Neural cell (in vitro differentiated cells): ENCODE measurements at regions not wholly inside any gene's neighbourhood (a gene's known extent, or its start where the extent isn't known, plus 50 kb on each side); places are given as distances from the start of the nearest gene placed in this dataset.

Source experiments
- H2AFZ ChIP-seq: fragments of 200-600, 300-800 bp; sonication (generic), shearing (Covaris generic); 2 replicates; pipeline ENCODE4 v1.6.0; 2014; ENCODE audit warnings: low read depth, mild to moderate bottlenecking, antibody characterized with exemption, low read length, moderate library complexity
- H3F3A ChIP-seq: fragments of 200-600 bp; shearing (Covaris generic); 2 replicates; pipeline ENCODE4 v1.6.1; 2016; ENCODE audit warnings: mild to moderate bottlenecking, moderate library complexity, mixed read lengths, antibody characterized with exemption, low read length; ENCODE audit not compliant: insufficient read depth, poor library complexity, severe bottlenecking
- H3K27ac ChIP-seq: fragments of 200-600, 300-800 bp; sonication (generic), shearing (Covaris generic); 2 replicates; pipeline ENCODE4 v1.5.1; 2014; ENCODE audit warnings: mild to moderate bottlenecking, low read length, moderate library complexity
- H3K27me3 ChIP-seq: fragments of 300-800, 200-600 bp; sonication (generic), shearing (Covaris generic); 2 replicates; pipeline ENCODE4 v1.6.0; 2014; ENCODE audit warnings: mild to moderate bottlenecking, low read depth, low read length, moderate library complexity; ENCODE audit not compliant: insufficient read depth
- H3K36me3 ChIP-seq: fragments of 300-800, 200-600 bp; sonication (generic), shearing (Covaris generic); 2 replicates; pipeline ENCODE4 v1.5.1; 2014; ENCODE audit warnings: mild to moderate bottlenecking, antibody characterized with exemption, low read length, moderate library complexity; ENCODE audit not compliant: insufficient read depth
- H3K4me2 ChIP-seq: fragments of 300-800, 200-600 bp; sonication (generic), shearing (Covaris generic); 2 replicates; pipeline ENCODE4 v1.6.0; 2014; ENCODE audit warnings: mild to moderate bottlenecking, low read length
- H3K4me3 ChIP-seq: fragments of 300-800, 200-600 bp; sonication (generic), shearing (Covaris generic); 2 replicates; pipeline ENCODE4 v1.5.1; 2014; ENCODE audit warnings: mild to moderate bottlenecking, low read length, moderate library complexity
- H3K79me2 ChIP-seq: fragments of 200-600 bp; shearing (Covaris generic); replicated peaks from 2 replicates; pipeline ENCODE4 v1.6.0; 2014; ENCODE audit warnings: mild to moderate bottlenecking, low read length, moderate library complexity; ENCODE audit not compliant: insufficient read depth
- H3K9ac ChIP-seq: fragments of 300-800, 200-600 bp; sonication (generic), shearing (Covaris generic); 2 replicates; pipeline ENCODE4 v1.6.1; 2016; ENCODE audit warnings: mild to moderate bottlenecking, low read length, mixed read lengths
- H3K9me2 ChIP-seq: fragments of 200-600 bp; shearing (Covaris generic); 2 replicates; pipeline ENCODE4 v1.6.1; 2016; ENCODE audit warnings: mild to moderate bottlenecking, low read length, mixed read lengths; ENCODE audit not compliant: insufficient read depth
- H3K9me3 ChIP-seq: fragments of 200-600, 300-800 bp; sonication (generic), shearing (Covaris generic); 2 replicates; pipeline ENCODE4 v1.6.1; 2016; ENCODE audit warnings: mild to moderate bottlenecking, mixed run types, low read length, moderate library complexity, mixed read lengths
- H4K20me1 ChIP-seq: fragments of 200-600 bp; shearing (Covaris generic); 2 replicates; pipeline ENCODE4 v1.6.1; 2016; ENCODE audit warnings: mild to moderate bottlenecking, mixed run types; ENCODE audit not compliant: insufficient read depth
- CTCF ChIP-seq: fragments of 450-650 bp; IDR thresholded peaks from 2 replicates; pipeline ENCODE4 v1.5.1; 2014; ENCODE audit warnings: antibody characterized with exemption, mild to moderate bottlenecking, moderate library complexity; ENCODE audit not compliant: poor library complexity, severe bottlenecking
- EP300 ChIP-seq: fragments of 450-650 bp; conservative IDR thresholded peaks from 2 replicates; pipeline ENCODE4 v1.6.1; 2014; ENCODE audit warnings: antibody characterized with exemption, mild to moderate bottlenecking, moderate library complexity; ENCODE audit not compliant: poor library complexity, severe bottlenecking
- EZH2 ChIP-seq: fragments of 200-600, 300-800 bp; shearing (Covaris generic), sonication (generic); IDR thresholded peaks from 2 replicates; pipeline ENCODE4 v1.6.1; 2014; ENCODE audit warnings: antibody characterized with exemption, low read length, borderline replicate concordance, mild to moderate bottlenecking; ENCODE audit not compliant: insufficient read depth, poor library complexity, severe bottlenecking
- MXI1 ChIP-seq: fragments of 450-650 bp; conservative IDR thresholded peaks from 2 replicates; pipeline ENCODE4 v1.6.1; 2014; ENCODE audit warnings: antibody characterized with exemption, mild to moderate bottlenecking; ENCODE audit not compliant: poor library complexity, severe bottlenecking
- POLR2AphosphoS5 ChIP-seq: IDR thresholded peaks from 2 replicates; pipeline ENCODE4 v1.6.1; 2012
- RAD21 ChIP-seq: fragments of 450-650 bp; conservative IDR thresholded peaks from 2 replicates; pipeline ENCODE4 v1.6.1; 2014; ENCODE audit warnings: antibody characterized with exemption, mild to moderate bottlenecking, moderate library complexity
- REST ChIP-seq: IDR thresholded peaks from 2 replicates; pipeline ENCODE4 v1.6.1; 2012; ENCODE audit warnings: borderline replicate concordance
- SMC3 ChIP-seq: fragments of 450-650 bp; conservative IDR thresholded peaks from 2 replicates; pipeline ENCODE4 v1.6.1; 2014; ENCODE audit warnings: antibody characterized with exemption, mild to moderate bottlenecking, moderate library complexity; ENCODE audit not compliant: poor library complexity
- TAF1 ChIP-seq: IDR thresholded peaks from 2 replicates; pipeline ENCODE4 v1.6.1; 2012; ENCODE audit warnings: low read depth

- Histone ChIP-seq H3K4me2 (no peak overlapping the region), H3K27me3 (no peaks in the 10 kb centered on the region), H3K27ac (no peak overlapping the region), H3F3A (no peaks in the 10 kb centered on the region), H3K9me2 (no peaks in the 10 kb centered on the region), H3K4me3 (no peak overlapping the region), H4K20me1 (no peaks in the 10 kb centered on the region), H3K9ac (no peak overlapping the region), H3K9me3 (no peaks in the 10 kb centered on the region), H2AFZ (no peak overlapping the region), H3K36me3 (no peaks in the 10 kb centered on the region), H3K79me2 (no peaks in the 10 kb centered on the region)
- TF ChIP-seq EZH2, result no peak
- TF ChIP-seq TAF1, result no peak
- no peak for TF ChIP-seq POLR2AphosphoS5
- TF ChIP-seq RAD21, result no peak
- no peak for TF ChIP-seq EP300
- TF ChIP-seq MXI1, result no peak
- no peak for TF ChIP-seq SMC3
Observed at GRCh38 chr13:75101348-75101747, 380.6 kb downstream of the TBC1D4 start.

GRCh38 chr13:75092143-75092542 is 389.8 kb downstream of the TBC1D4 start:
- H3K9ac ChIP-seq, result no peak overlapping the region
- no peak overlapping the region for H2AFZ ChIP-seq
- H3F3A ChIP-seq, result no peaks in the 10 kb centered on the region
- H3K4me3 ChIP-seq, result no peak overlapping the region
- no peaks in the 10 kb centered on the region for H3K36me3 ChIP-seq
- no peak overlapping the region for H3K27ac ChIP-seq
- H3K79me2 ChIP-seq, result no peaks in the 10 kb centered on the region
- H3K27me3 ChIP-seq, result no peaks in the 10 kb centered on the region
- TF ChIP-seq MXI1 (no peak), RAD21 (no peak), CTCF (no peak), REST (no peak), POLR2AphosphoS5 (no peak), EZH2 (no peak), SMC3 (no peak), TAF1 (no peak), EP300 (no peak)
- H3K9me3 ChIP-seq, result no peaks in the 10 kb centered on the region
- H3K4me2 ChIP-seq, result no peak overlapping the region
- no peaks in the 10 kb centered on the region for H3K9me2 ChIP-seq
- H4K20me1 ChIP-seq, result no peaks in the 10 kb centered on the region

- H3K9me3 ChIP-seq, result no peaks in the 10 kb centered on the region
- TF ChIP-seq RAD21, result no peak
- TF ChIP-seq POLR2AphosphoS5, result no peak
- no peak for TF ChIP-seq EP300
- no peak for TF ChIP-seq EZH2
- TF ChIP-seq TAF1, result no peak
- no peak for TF ChIP-seq REST
- no peak for TF ChIP-seq SMC3
- TF ChIP-seq CTCF, result no peak
- TF ChIP-seq MXI1, result no peak
- no peaks in the 10 kb centered on the region for H3K9me2 ChIP-seq
- H3K4me3 ChIP-seq, result no peak overlapping the region
- H3K79me2 ChIP-seq, result no peaks in the 10 kb centered on the region
- no peaks in the 10 kb centered on the region for H4K20me1 ChIP-seq
- H3K4me2 ChIP-seq, result no peak overlapping the region
- no peaks in the 10 kb centered on the region for H3K27me3 ChIP-seq
- no peak overlapping the region for H2AFZ ChIP-seq
- no peak overlapping the region for H3K27ac ChIP-seq
- no peaks in the 10 kb centered on the region for H3F3A ChIP-seq
- no peaks in the 10 kb centered on the region for H3K36me3 ChIP-seq
- no peak overlapping the region for H3K9ac ChIP-seq
Observed at GRCh38 chr13:75091718-75092117, 390.3 kb downstream of the TBC1D4 start.
